Astrocyte of the hippocampus (primary cell): ENCODE measurements at regions not wholly inside any gene's neighbourhood (a gene's known extent, or its start where the extent isn't known, plus 50 kb on each side); places are given as distances from the start of the nearest gene placed in this dataset.
"Not testable (repeated sequence)": the region's sequence is repeated elsewhere in the genome, so short reads cannot be mapped to it uniquely, and the experiment has no call there.

Experiments used
- DNase-seq: peaks from one replicate; pipeline ENCODE4 v3.0.0; 2011; ENCODE audit warnings: low read depth, low spot score

- DNase-seq, result peak; percentile 80
These were observed 70.8 kb upstream of the CASZ1 start for GRCh38 chr1:10867138-10867721.

GRCh38 chr1:10867914-10868598, 71.6 kb upstream of the CASZ1 start:
- no peak for DNase-seq

- DNase-seq, result no peak
These were observed 72.1 kb upstream of the CASZ1 start for GRCh38 chr1:10868599-10868965.

- DNase-seq, result no peak
These were observed 73.5 kb upstream of the CASZ1 start for GRCh38 chr1:10869933-10870332.

GRCh38 chr1:10870493-10871096, 74.1 kb upstream of the CASZ1 start:
- no peak for DNase-seq

- no peak for DNase-seq
These were observed 76.7 kb upstream of the CASZ1 start for GRCh38 chr1:10873189-10873588.

- DNase-seq, result no peak
These were observed 77.9 kb upstream of the CASZ1 start for GRCh38 chr1:10874351-10874750.

- no peak for DNase-seq
These were observed 81.4 kb upstream of the CASZ1 start for GRCh38 chr1:10877894-10878293.

GRCh38 chr1:10878469-10878868, 82.0 kb upstream of the CASZ1 start:
- no peak for DNase-seq

- DNase-seq, result no peak
These were observed 83.6 kb upstream of the CASZ1 start for GRCh38 chr1:10880063-10880462.

- DNase-seq, result no peak
These were observed 84.6 kb upstream of the CASZ1 start for GRCh38 chr1:10881046-10881445.

- no peak for DNase-seq
These were observed 85.6 kb upstream of the CASZ1 start for GRCh38 chr1:10882069-10882468.

GRCh38 chr1:10887032-10887431, 90.6 kb upstream of the CASZ1 start:
- not testable (repeated sequence) for DNase-seq

- DNase-seq, result no peak
These were observed 91.8 kb upstream of the CASZ1 start for GRCh38 chr1:10888291-10888690.

- DNase-seq, result no peak
These were observed 92.6 kb upstream of the CASZ1 start for GRCh38 chr1:10888791-10889649.

GRCh38 chr1:10889650-10890353, 93.4 kb upstream of the CASZ1 start:
- no peak for DNase-seq

GRCh38 chr1:10890491-10891071, 94.1 kb upstream of the CASZ1 start:
- DNase-seq, result no peak

GRCh38 chr1:10891091-10891490, 94.6 kb upstream of the CASZ1 start:
- no peak for DNase-seq

GRCh38 chr1:10892138-10893065, 96.0 kb upstream of the CASZ1 start:
- no peak for DNase-seq

- DNase-seq, result no peak
These were observed 99.2 kb upstream of the CASZ1 start for GRCh38 chr1:10895621-10896020.
